PFSK-1 (cell line): ENCODE measurements at regions not wholly inside any gene's neighbourhood (a gene's known extent, or its start where the extent isn't known, plus 50 kb on each side); places are given as distances from the start of the nearest gene placed in this dataset.

Experiments used
- POLR2AphosphoS5 ChIP-seq: IDR thresholded peaks from 2 replicates; pipeline ENCODE4 v1.6.1; 2012; ENCODE audit warnings: low read depth, mild to moderate bottlenecking, control low read depth, low read length, moderate library complexity
- SIN3A ChIP-seq: IDR thresholded peaks from 2 replicates; pipeline ENCODE4 v1.6.1; 2012; ENCODE audit warnings: mild to moderate bottlenecking, low read length, moderate library complexity, borderline replicate concordance; ENCODE audit not compliant: insufficient read depth
- TAF1 ChIP-seq: IDR thresholded peaks from 2 replicates; pipeline ENCODE4 v1.6.1; 2012; ENCODE audit warnings: low read length, control low read depth, borderline replicate concordance; ENCODE audit not compliant: insufficient read depth

DNA sequence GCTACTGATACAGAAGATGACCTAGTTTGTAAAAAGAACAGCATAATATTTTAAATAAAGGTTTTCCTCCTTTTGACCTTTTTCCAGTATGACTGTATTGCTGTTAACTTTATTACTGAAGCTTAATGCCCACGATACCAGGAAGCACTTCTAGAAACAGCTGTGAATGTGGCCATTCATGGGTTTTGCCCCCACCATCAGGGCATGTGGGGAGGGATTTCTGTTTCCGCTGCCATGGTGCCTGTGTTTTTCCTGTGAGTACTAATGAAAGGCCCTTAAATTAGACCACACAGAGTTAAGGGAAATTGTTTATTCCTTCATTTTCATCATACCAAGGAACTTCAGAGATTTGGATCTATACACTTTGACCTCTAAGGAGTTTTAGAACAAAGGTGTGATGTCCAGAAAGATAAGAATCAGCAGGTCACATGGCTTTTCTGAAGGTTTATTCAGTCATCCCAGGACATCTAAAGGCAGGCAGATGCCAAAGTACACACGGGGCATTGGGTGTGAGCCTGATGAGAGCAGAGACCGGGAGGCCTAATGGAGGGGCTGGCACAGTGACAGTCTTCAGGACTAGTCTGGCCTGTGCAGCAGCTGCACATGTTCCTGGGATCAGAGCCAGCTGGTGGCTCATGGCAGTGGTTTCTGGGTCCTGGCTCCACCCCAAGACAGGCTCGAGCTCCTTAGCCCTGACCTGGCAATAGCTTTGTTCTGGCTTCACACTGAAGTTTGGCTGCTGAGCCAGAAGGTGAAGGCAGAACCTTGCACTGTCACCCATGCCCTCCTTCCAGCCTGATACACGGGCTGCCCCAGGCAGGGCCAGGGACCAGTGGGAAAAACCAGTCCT lies 190.9 kb downstream of the REEP3 start:
- peak; percentile 36; the same call in 1 of the 2 replicates for TF ChIP-seq SIN3A
- no peak for TF ChIP-seq POLR2AphosphoS5
- TF ChIP-seq TAF1, result no peak
